H9 (cell line): ENCODE measurements at regions not wholly inside any gene's neighbourhood (a gene's known extent, or its start where the extent isn't known, plus 50 kb on each side); places are given as distances from the start of the nearest gene placed in this dataset.

Experiments
- DNase-seq: peaks from one replicate; pipeline ENCODE4 v3.0.0-alpha.2; 2017
- H2AFZ ChIP-seq: one replicate; pipeline ENCODE4 v1.6.1; 2013; ENCODE audit warnings: mild to moderate bottlenecking, low read length, control low read depth, moderate library complexity
- H2AK5ac ChIP-seq: 2 replicates; pipeline ENCODE4 v1.6.1; 2013; ENCODE audit warnings: low read length, control low read depth, mixed read lengths; ENCODE audit not compliant: insufficient read length
- H2BK120ac ChIP-seq: one replicate; pipeline ENCODE4 v1.6.1; 2013; ENCODE audit warnings: low read depth, mild to moderate bottlenecking, low read length, control low read depth, inconsistent platforms; ENCODE audit not compliant: poor library complexity, severe bottlenecking
- H2BK12ac ChIP-seq: 2 replicates; pipeline ENCODE4 v1.6.1; 2013; ENCODE audit warnings: low read length, control low read depth, mixed read lengths, low read depth; ENCODE audit not compliant: insufficient read length
- H2BK15ac ChIP-seq: 2 replicates; pipeline ENCODE4 v1.6.1; 2013; ENCODE audit warnings: low read depth, low read length, control low read depth
- H2BK20ac ChIP-seq: one replicate; pipeline ENCODE4 v1.6.1; 2013; ENCODE audit warnings: low read depth, mild to moderate bottlenecking, low read length, control low read depth, inconsistent platforms; ENCODE audit not compliant: poor library complexity, severe bottlenecking
- H2BK5ac ChIP-seq: 2 replicates; pipeline ENCODE4 v1.6.1; 2013; ENCODE audit warnings: low read length, control low read depth, mixed read lengths; ENCODE audit not compliant: insufficient read length
- H3K14ac ChIP-seq: 2 replicates; pipeline ENCODE4 v1.6.1; 2013; ENCODE audit warnings: low read length, control low read depth; ENCODE audit not compliant: insufficient read depth
- H3K18ac ChIP-seq: 2 replicates; pipeline ENCODE4 v1.6.1; 2013; ENCODE audit warnings: low read depth, mild to moderate bottlenecking, mixed read lengths, low read length, control low read depth; ENCODE audit not compliant: insufficient read length
- H3K23ac ChIP-seq: 2 replicates; pipeline ENCODE4 v1.6.1; 2013; ENCODE audit warnings: low read length, control low read depth, mixed read lengths, low read depth; ENCODE audit not compliant: insufficient read length
- H3K23me2 ChIP-seq: 2 replicates; pipeline ENCODE4 v1.6.1; 2013; ENCODE audit warnings: low read depth, mild to moderate bottlenecking, mixed read lengths, low read length, control low read depth; ENCODE audit not compliant: insufficient read length, poor library complexity, severe bottlenecking
- H3K27ac ChIP-seq: 2 replicates; pipeline ENCODE4 v1.5.1; 2013; ENCODE audit warnings: low read length, control low read depth, mixed read lengths, low read depth; ENCODE audit not compliant: insufficient read length
- H3K27me3 ChIP-seq: 2 replicates; pipeline ENCODE4 v1.6.1; 2013; ENCODE audit warnings: low read length, control low read depth, inconsistent platforms; ENCODE audit not compliant: insufficient read depth
- H3K4ac ChIP-seq: 2 replicates; pipeline ENCODE4 v1.6.1; 2013; ENCODE audit warnings: low read depth, mild to moderate bottlenecking, control low read depth, inconsistent platforms, low read length, moderate library complexity
- H3K4me1 ChIP-seq: 2 replicates; pipeline ENCODE4 v1.6.1; 2013; ENCODE audit warnings: low read length, control low read depth, inconsistent platforms; ENCODE audit not compliant: insufficient read depth
- H3K4me2 ChIP-seq: 2 replicates; pipeline ENCODE4 v1.6.1; 2013; ENCODE audit warnings: low read length, control low read depth, mixed read lengths; ENCODE audit not compliant: insufficient read length, insufficient read depth
- H3K56ac ChIP-seq: 2 replicates; pipeline ENCODE4 v1.6.1; 2013; ENCODE audit warnings: low read depth, mild to moderate bottlenecking, mixed read lengths, low read length, control low read depth; ENCODE audit not compliant: insufficient read length
- H3K79me1 ChIP-seq: 2 replicates; pipeline ENCODE4 v1.6.1; 2013; ENCODE audit warnings: low read depth, mild to moderate bottlenecking, moderate library complexity, low read length, control low read depth, inconsistent platforms; ENCODE audit not compliant: insufficient read depth, poor library complexity, severe bottlenecking
- H3K79me2 ChIP-seq: 2 replicates; pipeline ENCODE4 v1.6.1; 2013; ENCODE audit warnings: low read length, control low read depth, inconsistent platforms; ENCODE audit not compliant: insufficient read depth
- H3K9ac ChIP-seq: 2 replicates; pipeline ENCODE4 v1.6.1; 2013; ENCODE audit warnings: low read length, control low read depth, mixed read lengths; ENCODE audit not compliant: insufficient read length; ENCODE audit errors: extremely low read depth
- H3K9me3 ChIP-seq: one replicate; pipeline ENCODE4 v1.6.1; 2013; ENCODE audit warnings: low read depth, low read length, inconsistent platforms; ENCODE audit not compliant: control insufficient read depth
- H3T11ph ChIP-seq: one replicate; pipeline ENCODE4 v1.6.1; 2013; ENCODE audit warnings: mild to moderate bottlenecking, low read length, control low read depth, inconsistent platforms
- H4K20me1 ChIP-seq: one replicate; pipeline ENCODE4 v1.6.1; 2013; ENCODE audit not compliant: control insufficient read depth, insufficient read length, insufficient read depth
- H4K5ac ChIP-seq: 2 replicates; pipeline ENCODE4 v1.6.1; 2013; ENCODE audit warnings: low read depth, mild to moderate bottlenecking, mixed read lengths, low read length, control low read depth; ENCODE audit not compliant: insufficient read length
- H4K8ac ChIP-seq: replicated peaks from 2 replicates; pipeline ENCODE4 v1.6.1; 2013; ENCODE audit warnings: low read length, control low read depth, mixed read lengths, low read depth; ENCODE audit not compliant: insufficient read length
- H4K91ac ChIP-seq: 2 replicates; pipeline ENCODE4 v1.6.1; 2013; ENCODE audit warnings: low read depth, mild to moderate bottlenecking, moderate library complexity, mixed read lengths, low read length, control low read depth; ENCODE audit not compliant: insufficient read length
- H3K27ac Mint-ChIP-seq, 3 experiments: 2 replicates in 2 of 3; 3 replicates in 1 of 3; pipeline ENCODE4 v1.8.0; 2020 to 2021; ENCODE audit warnings: mixed read lengths in 3 of 3, mild to moderate bottlenecking in 1 of 3, moderate library complexity in 1 of 3
- H3K27me3 Mint-ChIP-seq: 2 replicates; pipeline ENCODE4 v1.8.0; 2021; ENCODE audit warnings: low read depth, mild to moderate bottlenecking, moderate library complexity, mixed read lengths
- H3K36me3 Mint-ChIP-seq, 3 experiments: 2 replicates in 2 of 3; 3 replicates in 1 of 3; pipeline ENCODE4 v1.8.0; 2020 to 2021; ENCODE audit warnings: low read depth in 3 of 3, mixed read lengths in 3 of 3; ENCODE audit not compliant: insufficient read depth in 1 of 3
- H3K4me1 Mint-ChIP-seq, 2 experiments: 2 replicates each; pipeline ENCODE4 v1.8.0; 2020; ENCODE audit warnings: mixed read lengths in 2 of 2
- H3K4me3 Mint-ChIP-seq, 2 experiments: 2 replicates in 1 of 2; 3 replicates in 1 of 2; pipeline ENCODE4 v1.8.0; 2020 to 2021; ENCODE audit warnings: mild to moderate bottlenecking in 2 of 2, mixed read lengths in 2 of 2, moderate library complexity in 1 of 2
- H3K9me3 Mint-ChIP-seq, 2 experiments: 2 replicates in 1 of 2; 3 replicates in 1 of 2; pipeline ENCODE4 v1.8.0; 2020; ENCODE audit warnings: mild to moderate bottlenecking in 2 of 2, mixed read lengths in 2 of 2, moderate library complexity in 1 of 2
- WGBS: extraction: QIAGEN DNeasy Blood & Tissue Kit; methylation state at CpG from one replicate; pipeline ENCODE4 v1.1.7; 2013; ENCODE audit warnings: missing lambda C conversion rate, low lambda C conversion rate, mixed read lengths; ENCODE audit not compliant: insufficient read length; ENCODE audit errors: extremely low coverage; 5-methylcytosine and 5-hydroxymethylcytosine counted together
- TF ChIP-seq, protein P1 (sequence below): fragments of 200-600 bp; sonication (generic); conservative IDR thresholded peaks from 3 replicates; pipeline ENCODE4 v1.8.0; 2021; ENCODE audit warnings: antibody characterized with exemption, mild to moderate bottlenecking

DNA sequence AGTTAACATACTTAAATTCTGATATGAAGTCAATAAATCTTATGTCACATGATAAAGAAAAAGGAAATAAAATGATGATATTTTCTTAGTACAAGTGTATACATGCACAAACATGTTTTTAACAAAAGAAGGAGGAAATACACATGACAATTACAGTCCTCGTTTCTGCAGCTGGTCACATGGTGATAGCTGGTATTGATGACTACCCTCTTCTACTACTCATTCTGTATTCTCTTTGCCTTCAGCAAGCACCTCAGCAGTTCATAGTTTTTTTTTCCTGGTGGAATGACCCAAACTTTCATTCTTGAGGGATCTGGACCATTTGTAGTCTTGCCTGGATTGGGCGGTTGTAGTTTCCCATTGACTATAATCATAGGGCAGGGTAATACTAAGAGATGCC is 64.4 kb upstream of the CFAP126 start:
- Histone ChIP-seq H3K4me1 (no peaks in the 10 kb centered on the region), H3K14ac (no peak overlapping the region), H4K8ac (no peak overlapping the region), H3K79me1 (no peaks in the 10 kb centered on the region), H2BK12ac (no peak overlapping the region), H3K9me3 (no peaks in the 10 kb centered on the region), H3K27me3 (no peaks in the 10 kb centered on the region), H2AFZ (no peak overlapping the region), H2BK120ac (no peak overlapping the region), H2AK5ac (no peak overlapping the region), H2BK15ac (no peak overlapping the region), H3T11ph (no peak overlapping the region), H2BK20ac (no peak overlapping the region), H4K91ac (no peak overlapping the region), H3K56ac (no peak overlapping the region), H3K79me2 (no peaks in the 10 kb centered on the region), H3K4me2 (no peak overlapping the region), H2BK5ac (no peak overlapping the region), H3K9ac (no peak overlapping the region), H3K23me2 (no peaks in the 10 kb centered on the region), H4K20me1 (no peaks in the 10 kb centered on the region), H3K23ac (no peak overlapping the region), H3K27ac (no peak overlapping the region), H4K5ac (no peak overlapping the region), H3K18ac (no peak overlapping the region), H3K4ac (no peak overlapping the region)
- H3K4me1 Mint-ChIP-seq, result peaks cover 8 to 13% of the 10 kb centered on the region in 2 experiments
- no CpG with 5 or more reads among the region's 2 CpGs for WGBS
- H3K9me3 Mint-ChIP-seq, result no peaks in the 10 kb centered on the region; a peak in 1 of 5 replicates
- no peak overlapping the region for H3K4me3 Mint-ChIP-seq
- no peak overlapping the region for H3K27ac Mint-ChIP-seq
- peaks cover 81% of the 10 kb centered on the region for H3K27me3 Mint-ChIP-seq
- TF ChIP-seq, protein P1, sequence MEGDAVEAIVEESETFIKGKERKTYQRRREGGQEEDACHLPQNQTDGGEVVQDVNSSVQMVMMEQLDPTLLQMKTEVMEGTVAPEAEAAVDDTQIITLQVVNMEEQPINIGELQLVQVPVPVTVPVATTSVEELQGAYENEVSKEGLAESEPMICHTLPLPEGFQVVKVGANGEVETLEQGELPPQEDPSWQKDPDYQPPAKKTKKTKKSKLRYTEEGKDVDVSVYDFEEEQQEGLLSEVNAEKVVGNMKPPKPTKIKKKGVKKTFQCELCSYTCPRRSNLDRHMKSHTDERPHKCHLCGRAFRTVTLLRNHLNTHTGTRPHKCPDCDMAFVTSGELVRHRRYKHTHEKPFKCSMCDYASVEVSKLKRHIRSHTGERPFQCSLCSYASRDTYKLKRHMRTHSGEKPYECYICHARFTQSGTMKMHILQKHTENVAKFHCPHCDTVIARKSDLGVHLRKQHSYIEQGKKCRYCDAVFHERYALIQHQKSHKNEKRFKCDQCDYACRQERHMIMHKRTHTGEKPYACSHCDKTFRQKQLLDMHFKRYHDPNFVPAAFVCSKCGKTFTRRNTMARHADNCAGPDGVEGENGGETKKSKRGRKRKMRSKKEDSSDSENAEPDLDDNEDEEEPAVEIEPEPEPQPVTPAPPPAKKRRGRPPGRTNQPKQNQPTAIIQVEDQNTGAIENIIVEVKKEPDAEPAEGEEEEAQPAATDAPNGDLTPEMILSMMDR, result no peak
- H3K36me3 Mint-ChIP-seq, result no peaks in the 10 kb centered on the region
- no peak for DNase-seq
